ENCODE measurements at regions not wholly inside any gene's neighbourhood (a gene's known extent, or its start where the extent isn't known, plus 50 kb on each side); places are given as distances from the start of the nearest gene placed in this dataset.
"Not testable (repeated sequence)": the region's sequence is repeated elsewhere in the genome, so short reads cannot be mapped to it uniquely, and the experiment has no call there.

DNA sequence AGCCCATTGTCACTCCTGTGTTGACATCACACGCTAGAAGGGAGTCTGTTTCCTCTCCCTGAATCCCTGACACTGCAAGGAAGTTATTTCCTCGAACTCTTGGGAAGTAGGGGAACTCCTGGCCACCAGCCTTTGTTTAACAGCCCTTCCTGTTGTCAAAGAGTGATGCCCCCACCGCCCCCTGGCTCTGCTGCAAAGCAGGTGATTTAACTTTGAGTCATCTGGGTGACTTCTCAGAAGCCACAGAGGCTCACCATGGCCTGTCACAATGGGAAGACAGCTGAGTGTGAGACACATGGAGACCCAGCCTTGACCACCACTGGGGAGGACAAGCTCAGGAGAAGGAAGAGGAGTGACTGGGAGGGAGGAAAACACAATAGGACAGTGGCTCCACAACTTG, 182.8 kb downstream of the PSMG1 start:
- Mint-ChIP-seq H3K27ac (no peak overlapping the region), H3K4me1 (peaks cover 23% of the 10 kb centered on the region), H3K4me3 (no peak overlapping the region), H3K27me3 (ENCODE audit: low read depth) (no peaks in the 10 kb centered on the region), H3K9me3 (peaks cover 4% of the 10 kb centered on the region), H3K36me3 (no peaks in the 10 kb centered on the region)
- TF ChIP-seq, protein P1, sequence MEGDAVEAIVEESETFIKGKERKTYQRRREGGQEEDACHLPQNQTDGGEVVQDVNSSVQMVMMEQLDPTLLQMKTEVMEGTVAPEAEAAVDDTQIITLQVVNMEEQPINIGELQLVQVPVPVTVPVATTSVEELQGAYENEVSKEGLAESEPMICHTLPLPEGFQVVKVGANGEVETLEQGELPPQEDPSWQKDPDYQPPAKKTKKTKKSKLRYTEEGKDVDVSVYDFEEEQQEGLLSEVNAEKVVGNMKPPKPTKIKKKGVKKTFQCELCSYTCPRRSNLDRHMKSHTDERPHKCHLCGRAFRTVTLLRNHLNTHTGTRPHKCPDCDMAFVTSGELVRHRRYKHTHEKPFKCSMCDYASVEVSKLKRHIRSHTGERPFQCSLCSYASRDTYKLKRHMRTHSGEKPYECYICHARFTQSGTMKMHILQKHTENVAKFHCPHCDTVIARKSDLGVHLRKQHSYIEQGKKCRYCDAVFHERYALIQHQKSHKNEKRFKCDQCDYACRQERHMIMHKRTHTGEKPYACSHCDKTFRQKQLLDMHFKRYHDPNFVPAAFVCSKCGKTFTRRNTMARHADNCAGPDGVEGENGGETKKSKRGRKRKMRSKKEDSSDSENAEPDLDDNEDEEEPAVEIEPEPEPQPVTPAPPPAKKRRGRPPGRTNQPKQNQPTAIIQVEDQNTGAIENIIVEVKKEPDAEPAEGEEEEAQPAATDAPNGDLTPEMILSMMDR (IDR thresholded peaks at IDR 0.05; ENCODE audit: unreplicated experiment) = no peak
- no peak for DNase-seq (ENCODE audit: low spot score in 2 of 2, unreplicated experiment in 2 of 2)

DNA sequence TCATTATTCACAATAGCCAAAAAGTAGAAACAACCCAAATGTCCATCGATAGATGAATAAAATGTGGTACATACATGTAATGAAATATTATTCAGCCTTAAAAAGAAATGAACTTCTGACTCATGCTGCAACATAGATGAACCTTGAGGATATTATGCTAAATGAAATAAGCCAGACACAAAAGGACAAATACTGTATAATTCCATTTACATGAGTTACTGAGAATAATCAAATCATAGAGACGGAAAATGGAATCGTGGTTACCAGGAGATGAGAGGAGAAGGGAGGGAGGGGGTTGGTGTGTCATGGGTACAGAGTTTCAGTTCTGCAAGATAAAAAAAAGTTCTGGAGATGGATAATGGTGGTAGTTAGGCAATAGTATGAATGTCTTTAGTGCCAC, 184.1 kb downstream of the PSMG1 start:
- Mint-ChIP-seq H3K9me3 (peaks cover 4% of the 10 kb centered on the region), H3K36me3 (no peaks in the 10 kb centered on the region), H3K4me3 (no peak overlapping the region), H3K4me1 (peaks cover 28% of the 10 kb centered on the region), H3K27ac (no peak overlapping the region), H3K27me3 (ENCODE audit: low read depth) (no peaks in the 10 kb centered on the region)
- TF ChIP-seq, protein P1 (IDR thresholded peaks at IDR 0.05; ENCODE audit: unreplicated experiment) = no peak
- DNase-seq (ENCODE audit: low spot score in 2 of 2, unreplicated experiment in 2 of 2) = no peak

DNA sequence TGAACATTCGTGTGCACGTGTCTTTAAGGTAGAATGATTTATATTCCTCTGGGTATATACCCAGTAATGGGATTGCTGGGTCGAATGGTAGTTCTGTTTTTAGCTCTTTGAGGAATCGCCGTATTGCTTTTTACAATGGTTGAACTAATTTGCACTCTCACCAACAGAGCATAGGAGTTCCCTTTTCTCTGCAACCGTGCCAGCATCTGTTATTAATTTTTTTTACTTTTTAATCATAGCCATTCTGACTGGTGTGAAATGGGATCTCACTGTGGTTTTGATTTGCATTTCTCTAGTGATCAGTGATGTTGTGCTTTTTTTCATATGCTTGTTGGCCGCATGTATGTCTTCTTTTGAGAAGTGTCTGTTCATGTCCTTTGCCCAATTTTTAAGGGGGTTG, 185.0 kb downstream of the PSMG1 start:
- H3K9me3 Mint-ChIP-seq; DNase-seq (ENCODE audit: low spot score in 2 of 2, unreplicated experiment in 2 of 2); H3K27ac Mint-ChIP-seq; H3K27me3 Mint-ChIP-seq (ENCODE audit: low read depth); H3K36me3 Mint-ChIP-seq; H3K4me3 Mint-ChIP-seq: not testable (repeated sequence)
- H3K4me1 Mint-ChIP-seq = peaks cover 29% of the 10 kb centered on the region

DNA sequence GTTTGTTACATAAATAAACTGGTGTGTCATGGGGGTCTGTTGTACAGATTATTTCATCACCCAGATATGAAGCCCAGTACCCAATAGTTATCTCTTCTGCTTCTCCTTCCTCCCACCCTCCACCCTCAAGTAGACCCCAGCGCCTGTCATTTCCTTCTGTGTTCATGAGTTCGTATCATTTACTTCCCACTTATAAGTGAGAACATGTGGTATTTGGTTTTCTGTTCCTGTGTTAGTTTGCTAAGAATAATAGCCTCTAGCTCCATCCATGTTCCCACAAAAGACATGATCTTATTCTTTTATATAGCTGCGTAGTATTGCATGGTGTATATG, 185.4 kb downstream of the PSMG1 start:
- H3K36me3 Mint-ChIP-seq; H3K27ac Mint-ChIP-seq; H3K9me3 Mint-ChIP-seq; H3K27me3 Mint-ChIP-seq (ENCODE audit: low read depth); H3K4me3 Mint-ChIP-seq; DNase-seq (ENCODE audit: low spot score in 2 of 2, unreplicated experiment in 2 of 2): not testable (repeated sequence)
- H3K4me1 Mint-ChIP-seq = peaks cover 33% of the 10 kb centered on the region

DNA sequence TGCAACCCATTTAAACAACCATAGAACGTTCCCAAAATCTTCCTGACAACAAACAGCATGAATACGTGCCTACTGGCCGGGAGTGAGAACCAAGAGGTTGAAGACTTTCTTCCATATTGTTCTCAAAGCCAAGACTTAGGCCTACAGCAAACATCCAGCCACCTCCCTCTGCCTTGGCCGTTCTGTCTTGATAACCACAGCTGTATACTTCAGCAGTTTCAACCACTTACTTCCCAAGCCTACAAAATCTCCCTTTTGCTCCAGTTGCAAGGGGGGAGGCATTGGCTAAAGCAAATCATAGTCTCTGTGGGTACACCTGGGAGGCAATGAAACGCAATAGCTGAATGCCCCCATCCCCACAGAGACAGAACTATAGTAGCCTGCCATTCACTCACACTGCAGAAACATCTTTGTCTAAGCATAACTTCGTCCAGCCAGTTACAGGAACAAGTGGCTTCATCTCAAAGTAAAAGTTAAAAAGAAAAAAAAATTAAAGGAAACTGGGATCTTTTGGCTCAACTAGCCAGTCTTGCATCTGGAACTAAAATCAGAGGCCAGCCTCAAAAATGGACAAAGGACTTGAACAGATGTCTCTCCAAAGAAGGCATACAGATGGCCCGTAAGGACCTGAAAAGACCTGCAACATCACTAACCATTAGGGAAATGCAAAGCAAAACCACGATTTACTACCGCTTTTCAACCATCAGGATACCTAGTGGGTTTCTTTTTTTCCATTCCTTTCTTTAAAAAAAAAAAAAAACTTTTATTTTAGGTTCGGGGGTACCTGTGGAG, 186.0 kb downstream of the PSMG1 start:
- Mint-ChIP-seq H3K27me3 (ENCODE audit: low read depth) (no peaks in the 10 kb centered on the region), H3K9me3 (peaks cover 4% of the 10 kb centered on the region), H3K27ac (no peak overlapping the region), H3K36me3 (no peaks in the 10 kb centered on the region), H3K4me1 (peaks cover 38% of the 10 kb centered on the region), H3K4me3 (no peak overlapping the region)
- no peak for DNase-seq (ENCODE audit: low spot score in 2 of 2, unreplicated experiment in 2 of 2)
- TF ChIP-seq, protein P1 (IDR thresholded peaks at IDR 0.05; ENCODE audit: unreplicated experiment) = no peak

DNA sequence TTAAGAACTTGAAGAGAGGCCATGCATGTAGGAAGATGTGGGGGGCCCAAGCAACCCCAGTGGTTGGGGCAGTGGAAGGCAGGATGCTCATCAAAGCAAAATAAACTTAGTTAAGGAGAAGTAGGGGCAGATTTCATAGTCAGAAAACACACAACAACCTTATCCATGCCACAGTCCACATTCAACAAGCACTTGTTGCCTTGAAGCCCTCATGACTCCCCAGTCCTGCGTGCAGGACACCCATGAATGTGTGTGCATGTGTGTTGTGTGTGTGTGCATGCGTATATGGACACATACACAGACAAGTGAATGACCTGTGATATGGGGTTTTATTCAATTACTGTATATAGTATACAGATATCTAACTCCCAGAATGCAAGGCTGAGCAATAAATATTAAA, 186.9 kb downstream of the PSMG1 start:
- Mint-ChIP-seq H3K4me1 (peaks cover 43% of the 10 kb centered on the region), H3K27ac (no peak overlapping the region), H3K36me3 (no peaks in the 10 kb centered on the region), H3K9me3 (peaks cover 4% of the 10 kb centered on the region), H3K27me3 (ENCODE audit: low read depth) (no peaks in the 10 kb centered on the region), H3K4me3 (no peak overlapping the region)
- no peak for DNase-seq (ENCODE audit: low spot score in 2 of 2, unreplicated experiment in 2 of 2)
- TF ChIP-seq, protein P1 (IDR thresholded peaks at IDR 0.05; ENCODE audit: unreplicated experiment) = no peak

DNA sequence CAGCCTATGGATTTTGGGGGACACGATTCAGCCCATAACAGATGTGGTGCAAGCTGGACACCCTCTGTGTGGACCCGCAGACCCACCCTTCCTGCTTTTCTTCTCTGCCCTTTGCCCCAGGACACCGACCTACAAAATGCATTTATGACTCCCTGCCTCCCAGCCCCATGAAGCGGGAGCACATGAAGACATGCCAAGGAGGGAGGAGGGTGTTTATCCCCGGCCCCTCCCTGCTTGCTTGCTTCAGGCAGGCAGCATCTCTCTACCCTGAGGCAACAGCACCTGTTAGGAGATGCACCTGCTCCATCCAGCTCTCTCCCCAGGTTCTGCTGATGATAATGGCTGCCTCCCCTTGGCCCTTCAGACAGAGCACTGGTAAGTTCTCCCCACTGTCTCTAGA, 187.5 kb downstream of the PSMG1 start:
- Mint-ChIP-seq H3K4me3 (no peak overlapping the region), H3K4me1 (peaks cover 49% of the 10 kb centered on the region), H3K9me3 (peaks cover 4% of the 10 kb centered on the region), H3K36me3 (no peaks in the 10 kb centered on the region), H3K27ac (no peak overlapping the region), H3K27me3 (ENCODE audit: low read depth) (no peaks in the 10 kb centered on the region)
- DNase-seq (ENCODE audit: low spot score in 2 of 2, unreplicated experiment in 2 of 2) = no peak
- TF ChIP-seq, protein P1 (IDR thresholded peaks at IDR 0.05; ENCODE audit: unreplicated experiment) = no peak

Data from mesothelial cell of epicardium (in vitro differentiated cells).